ENCODE measurements at regions not wholly inside any gene's neighbourhood (a gene's known extent, or its start where the extent isn't known, plus 50 kb on each side); places are given as distances from the start of the nearest gene placed in this dataset.

GRCh38 chr6:169997187-169997929 is 245.9 kb downstream of the ERMARD start:
- no peak overlapping the region for H3K27ac ChIP-seq (ENCODE audit: low read depth, low read length)
- Mint-ChIP-seq H3K36me3 (peaks cover 0 to 4% (median 0%) of the 10 kb centered on the region in 5 donors), H3K27me3 (peaks cover 0 to 3% (median 0%) of the 10 kb centered on the region in 5 donors), H3K27ac (no peak overlapping the region), H3K4me3 (no peak overlapping the region), H3K9me3 (peaks cover 0 to 19% (median 4%) of the 10 kb centered on the region in 11 donors), H3K4me1 (peaks cover under 1 to 5% (median 1%) of the 10 kb centered on the region in 7 donors)
- DNase-seq (no peak), ATAC-seq (peak; percentile 69)
- ChIA-PET CTCF (no interaction called here), POLR2A (no interaction called here)
- no peak overlapping the region for H3K4me3 ChIP-seq (ENCODE audit: low read length)
- H3K4me1 ChIP-seq (ENCODE audit: control insufficient read depth in 2 of 2, insufficient read depth in 2 of 2, low read length in 2 of 2): peaks cover 0 to under 1% of the 10 kb centered on the region in 2 donors
- no peaks in the 10 kb centered on the region for H3K27me3 ChIP-seq (ENCODE audit: control insufficient read depth in 2 of 2, insufficient read depth in 2 of 2, low read length in 2 of 2)
- H3K36me3 ChIP-seq (ENCODE audit: control insufficient read depth in 2 of 3, insufficient read depth in 3 of 3, low read length in 3 of 3): no peaks in the 10 kb centered on the region
- intact Hi-C loops (cut with micrococcal nuclease): no loop called here
- no peaks in the 10 kb centered on the region for H3K9me3 ChIP-seq (ENCODE audit: control insufficient read depth in 2 of 3, low read length in 3 of 3)

- ATAC-seq: no peak
- Histone ChIP-seq H3K27me3 (ENCODE audit: control insufficient read depth in 2 of 2, insufficient read depth in 2 of 2, low read length in 2 of 2) (no peaks in the 10 kb centered on the region), H3K4me1 (ENCODE audit: control insufficient read depth in 2 of 2, insufficient read depth in 2 of 2, low read length in 2 of 2) (peaks cover 0 to 5% of the 10 kb centered on the region in 2 donors), H3K9me3 (ENCODE audit: control insufficient read depth in 2 of 3, low read length in 3 of 3) (no peaks in the 10 kb centered on the region), H3K4me3 (ENCODE audit: low read length) (no peak overlapping the region), H3K36me3 (ENCODE audit: control insufficient read depth in 2 of 3, insufficient read depth in 3 of 3, low read length in 3 of 3) (no peaks in the 10 kb centered on the region), H3K27ac (ENCODE audit: low read depth, low read length) (no peak overlapping the region)
- CTCF ChIA-PET: no interaction called here
- DNase-seq: no peak
- intact Hi-C loops (cut with micrococcal nuclease): no loop called here
- H3K4me1 Mint-ChIP-seq: peaks cover 8 to 13% (median 10%) of the 10 kb centered on the region in 7 donors
- H3K27me3 Mint-ChIP-seq: peaks cover 0 to 3% (median 0%) of the 10 kb centered on the region in 5 donors
- H3K27ac Mint-ChIP-seq: no peak overlapping the region
- POLR2A ChIA-PET: no interaction called here
- no peaks in the 10 kb centered on the region for H3K36me3 Mint-ChIP-seq
- H3K4me3 Mint-ChIP-seq: no peak overlapping the region
- peaks cover 0 to 11% (median 0%) of the 10 kb centered on the region in 11 donors for H3K9me3 Mint-ChIP-seq
Observed at GRCh38 chr6:169996378-169997051, 245.1 kb downstream of the ERMARD start.

GRCh38 chr6:169994739-169995138 is 243.3 kb downstream of the ERMARD start:
- no peak overlapping the region for H3K4me3 ChIP-seq (ENCODE audit: low read length)
- H3K27ac ChIP-seq (ENCODE audit: low read depth, low read length): no peak overlapping the region
- CTCF ChIA-PET: no interaction called here
- no peaks in the 10 kb centered on the region for H3K27me3 ChIP-seq (ENCODE audit: control insufficient read depth in 2 of 2, insufficient read depth in 2 of 2, low read length in 2 of 2)
- peaks cover 0 to 3% (median 0%) of the 10 kb centered on the region in 11 donors for H3K9me3 Mint-ChIP-seq
- H3K9me3 ChIP-seq (ENCODE audit: control insufficient read depth in 2 of 3, low read length in 3 of 3): no peaks in the 10 kb centered on the region
- peaks cover 16 to 24% (median 21%) of the 10 kb centered on the region in 7 donors for H3K4me1 Mint-ChIP-seq
- POLR2A ChIA-PET: no interaction called here
- H3K4me3 Mint-ChIP-seq: no peak overlapping the region
- H3K36me3 Mint-ChIP-seq: no peaks in the 10 kb centered on the region
- intact Hi-C loops (cut with micrococcal nuclease): no loop called here
- DNase-seq (no peak), ATAC-seq (no peak)
- no peaks in the 10 kb centered on the region for H3K36me3 ChIP-seq (ENCODE audit: control insufficient read depth in 2 of 3, insufficient read depth in 3 of 3, low read length in 3 of 3)
- no peak overlapping the region for H3K27ac Mint-ChIP-seq
- H3K27me3 Mint-ChIP-seq: peaks cover 0 to 3% (median 0%) of the 10 kb centered on the region in 5 donors
- H3K4me1 ChIP-seq (ENCODE audit: control insufficient read depth in 2 of 2, insufficient read depth in 2 of 2, low read length in 2 of 2): peaks cover 0 to 15% of the 10 kb centered on the region in 2 donors

GRCh38 chr6:169993861-169994481 is 242.5 kb downstream of the ERMARD start:
- Histone ChIP-seq H3K36me3 (ENCODE audit: control insufficient read depth in 2 of 3, insufficient read depth in 3 of 3, low read length in 3 of 3) (no peaks in the 10 kb centered on the region), H3K27me3 (ENCODE audit: control insufficient read depth in 2 of 2, insufficient read depth in 2 of 2, low read length in 2 of 2) (no peaks in the 10 kb centered on the region), H3K4me3 (ENCODE audit: low read length) (no peak overlapping the region), H3K27ac (ENCODE audit: low read depth, low read length) (no peak overlapping the region), H3K9me3 (ENCODE audit: control insufficient read depth in 2 of 3, low read length in 3 of 3) (no peaks in the 10 kb centered on the region), H3K4me1 (ENCODE audit: control insufficient read depth in 2 of 2, insufficient read depth in 2 of 2, low read length in 2 of 2) (peaks cover 0 to 18% of the 10 kb centered on the region in 2 donors)
- peak overlapping the region in 1 of 9 donors; percentile 74 for H3K27ac Mint-ChIP-seq
- ATAC-seq: no peak
- H3K27me3 Mint-ChIP-seq: peaks cover 0 to 3% (median 0%) of the 10 kb centered on the region in 5 donors
- no peak for DNase-seq
- POLR2A ChIA-PET: no interaction called here
- peak overlapping the region in 1 of 10 donors; percentile 14 for H3K4me3 Mint-ChIP-seq
- H3K9me3 Mint-ChIP-seq: peaks cover 0 to 3% (median 0%) of the 10 kb centered on the region in 11 donors
- H3K36me3 Mint-ChIP-seq: no peaks in the 10 kb centered on the region
- intact Hi-C loops (cut with micrococcal nuclease): no loop called here
- peaks cover 22 to 29% (median 26%) of the 10 kb centered on the region in 7 donors for H3K4me1 Mint-ChIP-seq
- CTCF ChIA-PET: interaction anchor here (1.1 kb wide), 1 partner anchor 298 kb away, joined by 3 read pairs; no protein-coding TSS in a partner anchor

- H3K27ac ChIP-seq (ENCODE audit: low read depth, low read length): no peak overlapping the region
- H3K36me3 ChIP-seq (ENCODE audit: control insufficient read depth in 2 of 3, insufficient read depth in 3 of 3, low read length in 3 of 3): no peaks in the 10 kb centered on the region
- Mint-ChIP-seq H3K4me3 (peak overlapping the region in 3 of 10 donors; percentile 1 to 67 (median 4)), H3K9me3 (peaks cover 0 to 3% (median 0%) of the 10 kb centered on the region in 11 donors), H3K27ac (peak overlapping the region in 3 of 9 donors; percentile 13 to 72 (median 18)), H3K27me3 (no peaks in the 10 kb centered on the region), H3K36me3 (no peaks in the 10 kb centered on the region), H3K4me1 (peaks cover 22 to 29% (median 26%) of the 10 kb centered on the region in 7 donors)
- DNase-seq: no peak
- H3K27me3 ChIP-seq (ENCODE audit: control insufficient read depth in 2 of 2, insufficient read depth in 2 of 2, low read length in 2 of 2): no peaks in the 10 kb centered on the region
- CTCF ChIA-PET: no interaction called here
- POLR2A ChIA-PET: no interaction called here
- intact Hi-C loops (cut with micrococcal nuclease): loop anchor here in 1 of 2 donors (2.0 kb wide), 2 partner anchors 33 to 41 kb away; no protein-coding TSS in a partner anchor
- ATAC-seq: no peak
- H3K4me3 ChIP-seq (ENCODE audit: low read length): no peak overlapping the region
- peaks cover 0 to 18% of the 10 kb centered on the region in 2 donors for H3K4me1 ChIP-seq (ENCODE audit: control insufficient read depth in 2 of 2, insufficient read depth in 2 of 2, low read length in 2 of 2)
- H3K9me3 ChIP-seq (ENCODE audit: control insufficient read depth in 2 of 3, low read length in 3 of 3): no peaks in the 10 kb centered on the region
Observed at GRCh38 chr6:169991913-169992312, 240.5 kb downstream of the ERMARD start.

- peaks cover 22 to 29% (median 26%) of the 10 kb centered on the region in 7 donors for H3K4me1 Mint-ChIP-seq
- peaks cover 0 to 3% (median 0%) of the 10 kb centered on the region in 11 donors for H3K9me3 Mint-ChIP-seq
- H3K27ac ChIP-seq (ENCODE audit: low read depth, low read length): no peak overlapping the region
- H3K36me3 Mint-ChIP-seq: no peaks in the 10 kb centered on the region
- peak overlapping the region in 2 of 9 donors; percentile 13 to 29 for H3K27ac Mint-ChIP-seq
- peaks cover 0 to 18% of the 10 kb centered on the region in 2 donors for H3K4me1 ChIP-seq (ENCODE audit: control insufficient read depth in 2 of 2, insufficient read depth in 2 of 2, low read length in 2 of 2)
- peak overlapping the region in 1 of 10 donors; percentile 23 for H3K4me3 Mint-ChIP-seq
- ATAC-seq (no peak), DNase-seq (no peak)
- H3K36me3 ChIP-seq (ENCODE audit: control insufficient read depth in 2 of 3, insufficient read depth in 3 of 3, low read length in 3 of 3): no peaks in the 10 kb centered on the region
- ChIA-PET POLR2A (interaction anchor here (0.6 kb wide), 1 partner anchor 158 kb away, joined by 3 read pairs; no protein-coding TSS in a partner anchor), CTCF (no interaction called here)
- H3K4me3 ChIP-seq (ENCODE audit: low read length): no peak overlapping the region
- H3K27me3 Mint-ChIP-seq: no peaks in the 10 kb centered on the region
- H3K27me3 ChIP-seq (ENCODE audit: control insufficient read depth in 2 of 2, insufficient read depth in 2 of 2, low read length in 2 of 2): no peaks in the 10 kb centered on the region
- intact Hi-C loops (cut with micrococcal nuclease): loop anchor here in 1 of 2 donors (2.0 kb wide), 2 partner anchors 32 to 40 kb away; no protein-coding TSS in a partner anchor
- no peaks in the 10 kb centered on the region for H3K9me3 ChIP-seq (ENCODE audit: control insufficient read depth in 2 of 3, low read length in 3 of 3)
Observed at GRCh38 chr6:169991031-169991390, 239.6 kb downstream of the ERMARD start.

All from naive thymus-derived CD4-positive, alpha-beta T cell (primary cell).